Hepatocyte (in vitro differentiated cells): ENCODE measurements at regions not wholly inside any gene's neighbourhood (a gene's known extent, or its start where the extent isn't known, plus 50 kb on each side); places are given as distances from the start of the nearest gene placed in this dataset.

Experiments
- DNase-seq: peaks from one replicate; pipeline ENCODE4 v3.0.0-alpha.2; 2016; ENCODE audit warnings: low spot score
- H2AFZ ChIP-seq: fragments of 200-600 bp; sonication (generic); 2 replicates; pipeline ENCODE4 v1.6.0; 2016; ENCODE audit warnings: antibody characterized with exemption, mild to moderate bottlenecking
- H3K27ac ChIP-seq: fragments of 200-600 bp; sonication (generic); 2 replicates; pipeline ENCODE4 v1.5.1; 2016; ENCODE audit warnings: mild to moderate bottlenecking
- H3K27me3 ChIP-seq: fragments of 200-600 bp; sonication (generic); 2 replicates; pipeline ENCODE4 v1.6.1; 2016
- H3K36me3 ChIP-seq: fragments of 200-600 bp; sonication (generic); replicated peaks from 2 replicates; pipeline ENCODE4 v1.5.1; 2016; ENCODE audit warnings: low read depth; ENCODE audit not compliant: insufficient read depth
- H3K4me1 ChIP-seq: fragments of 200-600 bp; sonication (generic); 2 replicates; pipeline ENCODE4 v1.5.1; 2016; ENCODE audit warnings: mild to moderate bottlenecking, moderate library complexity; ENCODE audit not compliant: insufficient read depth
- H3K4me2 ChIP-seq: fragments of 200-600 bp; sonication (generic); 2 replicates; pipeline ENCODE4 v1.6.0; 2016
- H3K4me3 ChIP-seq: fragments of 200-600 bp; sonication (generic); 2 replicates; pipeline ENCODE4 v1.5.1; 2016; ENCODE audit warnings: mild to moderate bottlenecking
- H3K79me2 ChIP-seq: fragments of 200-600 bp; sonication (generic); 2 replicates; pipeline ENCODE4 v1.6.0; 2017; ENCODE audit warnings: mild to moderate bottlenecking
- H3K9me2 ChIP-seq: fragments of 200-600 bp; sonication (generic); replicated peaks from 2 replicates; pipeline ENCODE4 v1.6.0; 2017; ENCODE audit warnings: mild to moderate bottlenecking; ENCODE audit not compliant: insufficient read depth
- H3K9me3 ChIP-seq: fragments of 200-600 bp; sonication (generic); 2 replicates; pipeline ENCODE4 v1.5.1; 2016; ENCODE audit warnings: low read depth, mild to moderate bottlenecking
- H4K20me1 ChIP-seq: fragments of 200-600 bp; sonication (generic); 2 replicates; pipeline ENCODE4 v1.6.0; 2016; ENCODE audit warnings: mild to moderate bottlenecking; ENCODE audit not compliant: insufficient read depth, poor library complexity, severe bottlenecking
- EZH2 ChIP-seq: fragments of 200-600 bp; sonication (generic); IDR thresholded peaks from 2 replicates; pipeline ENCODE4 v1.6.1; 2016; ENCODE audit warnings: antibody characterized with exemption, mild to moderate bottlenecking, borderline replicate concordance
- EZH2phosphoT487 ChIP-seq: fragments of 200-600 bp; sonication (generic); IDR thresholded peaks from one replicate; pipeline ENCODE4 v1.6.1; 2018; ENCODE audit warnings: antibody characterized with exemption, mild to moderate bottlenecking, low read depth, moderate library complexity; ENCODE audit not compliant: unreplicated experiment, severe bottlenecking
- WGBS: methylation state at CpG from one replicate; pipeline ENCODE4 v1.1.6; 2016; ENCODE audit warnings: low lambda C conversion rate; ENCODE audit errors: missing lambda C conversion rate; 5-methylcytosine and 5-hydroxymethylcytosine counted together
- TF ChIP-seq, protein P1 (sequence below): fragments of 200-600 bp; sonication (generic); IDR thresholded peaks from 2 replicates; pipeline ENCODE4 v1.5.1; 2016; ENCODE audit warnings: antibody characterized with exemption, mild to moderate bottlenecking; ENCODE audit not compliant: poor library complexity

DNA sequence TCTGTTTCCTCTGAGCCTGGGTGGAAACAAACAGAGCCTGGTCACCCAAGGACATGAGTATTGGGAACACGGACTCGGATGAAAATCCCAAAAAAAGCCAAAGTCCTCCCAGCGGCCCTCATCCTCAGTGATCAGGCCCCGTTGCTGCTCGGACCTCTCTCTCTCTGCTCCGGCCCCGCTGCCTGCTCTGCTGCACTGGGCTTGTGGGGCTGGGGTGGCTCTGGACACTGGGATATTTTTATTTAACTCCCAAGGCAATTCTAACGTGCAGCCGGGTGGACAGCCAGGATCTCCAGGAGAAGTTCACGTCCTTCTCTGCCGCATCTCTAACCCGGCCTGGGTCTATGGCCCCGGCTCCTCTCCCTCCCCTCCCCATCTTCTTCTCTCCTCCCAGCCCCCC lies 280.9 kb upstream of the TNRC6C start:
- no peaks in the 10 kb centered on the region for H3K27me3 ChIP-seq
- peaks cover 13% of the 10 kb centered on the region for H3K4me1 ChIP-seq
- no peak overlapping the region for H3K4me3 ChIP-seq
- WGBS: 80% methylated on average over 10 of the region's 13 CpGs
- no peaks in the 10 kb centered on the region for H3K9me2 ChIP-seq
- no peak for DNase-seq
- TF ChIP-seq, protein P1, sequence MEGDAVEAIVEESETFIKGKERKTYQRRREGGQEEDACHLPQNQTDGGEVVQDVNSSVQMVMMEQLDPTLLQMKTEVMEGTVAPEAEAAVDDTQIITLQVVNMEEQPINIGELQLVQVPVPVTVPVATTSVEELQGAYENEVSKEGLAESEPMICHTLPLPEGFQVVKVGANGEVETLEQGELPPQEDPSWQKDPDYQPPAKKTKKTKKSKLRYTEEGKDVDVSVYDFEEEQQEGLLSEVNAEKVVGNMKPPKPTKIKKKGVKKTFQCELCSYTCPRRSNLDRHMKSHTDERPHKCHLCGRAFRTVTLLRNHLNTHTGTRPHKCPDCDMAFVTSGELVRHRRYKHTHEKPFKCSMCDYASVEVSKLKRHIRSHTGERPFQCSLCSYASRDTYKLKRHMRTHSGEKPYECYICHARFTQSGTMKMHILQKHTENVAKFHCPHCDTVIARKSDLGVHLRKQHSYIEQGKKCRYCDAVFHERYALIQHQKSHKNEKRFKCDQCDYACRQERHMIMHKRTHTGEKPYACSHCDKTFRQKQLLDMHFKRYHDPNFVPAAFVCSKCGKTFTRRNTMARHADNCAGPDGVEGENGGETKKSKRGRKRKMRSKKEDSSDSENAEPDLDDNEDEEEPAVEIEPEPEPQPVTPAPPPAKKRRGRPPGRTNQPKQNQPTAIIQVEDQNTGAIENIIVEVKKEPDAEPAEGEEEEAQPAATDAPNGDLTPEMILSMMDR: no peak
- no peak for TF ChIP-seq EZH2phosphoT487
- no peak for TF ChIP-seq EZH2
- H3K9me3 ChIP-seq: no peaks in the 10 kb centered on the region
- no peak overlapping the region for H2AFZ ChIP-seq
- no peaks in the 10 kb centered on the region for H3K36me3 ChIP-seq
- no peak overlapping the region for H3K4me2 ChIP-seq
- H3K27ac ChIP-seq: no peak overlapping the region
- no peaks in the 10 kb centered on the region for H4K20me1 ChIP-seq
- H3K79me2 ChIP-seq: no peaks in the 10 kb centered on the region

DNA sequence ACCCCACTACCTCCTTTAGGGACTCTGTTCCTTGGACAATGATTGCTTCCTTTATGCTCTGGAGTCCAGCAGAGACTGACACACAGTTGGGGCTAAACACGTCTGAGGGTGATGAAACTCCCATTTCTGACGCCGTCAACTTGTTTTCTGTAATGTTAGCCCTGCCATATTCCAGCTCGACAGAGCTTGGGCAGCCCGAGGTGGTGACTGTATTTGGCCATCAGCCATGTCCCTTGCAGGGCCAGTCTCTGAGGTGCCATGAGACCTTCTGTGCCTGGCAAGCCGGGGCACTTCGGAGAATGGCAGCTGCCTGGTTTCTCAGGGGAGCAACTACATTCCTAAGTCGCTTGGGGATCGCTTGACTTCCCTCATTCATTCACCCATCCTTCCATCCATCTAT lies 278.9 kb upstream of the TNRC6C start:
- no peak overlapping the region for H3K4me3 ChIP-seq
- no peaks in the 10 kb centered on the region for H3K9me2 ChIP-seq
- H3K27ac ChIP-seq: no peak overlapping the region
- H2AFZ ChIP-seq: no peak overlapping the region
- DNase-seq: no peak
- H3K4me2 ChIP-seq: no peak overlapping the region
- no peak for TF ChIP-seq EZH2phosphoT487
- no peak for TF ChIP-seq EZH2
- TF ChIP-seq, protein P1: no peak
- H4K20me1 ChIP-seq: no peaks in the 10 kb centered on the region
- H3K79me2 ChIP-seq: no peaks in the 10 kb centered on the region
- no peaks in the 10 kb centered on the region for H3K27me3 ChIP-seq
- H3K4me1 ChIP-seq: peaks cover 13% of the 10 kb centered on the region
- H3K36me3 ChIP-seq: no peaks in the 10 kb centered on the region
- WGBS: 90% methylated on average over 9 of the region's 9 CpGs
- no peaks in the 10 kb centered on the region for H3K9me3 ChIP-seq

DNA sequence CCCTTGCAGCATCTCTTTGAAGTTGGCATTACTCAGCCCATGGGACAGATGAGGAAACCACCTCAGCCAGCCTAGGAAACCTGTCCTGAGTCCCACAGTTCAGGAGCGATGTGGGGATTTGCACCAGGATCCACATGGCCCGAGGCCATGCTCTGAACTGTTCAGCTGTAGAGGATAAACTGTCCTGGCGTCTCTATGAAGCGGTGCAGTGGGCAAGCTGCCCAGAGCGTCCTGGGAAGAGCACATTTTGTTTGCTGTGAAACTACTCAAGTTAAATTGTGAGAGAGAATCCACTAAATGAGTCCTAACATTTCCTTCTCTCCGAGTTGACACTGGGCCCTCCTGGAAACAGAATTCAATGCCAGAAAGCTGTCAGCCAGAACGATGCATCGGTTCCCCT lies 276.6 kb upstream of the TNRC6C start:
- peaks cover 8% of the 10 kb centered on the region for H3K4me1 ChIP-seq
- no peak overlapping the region for H3K4me2 ChIP-seq
- H3K27ac ChIP-seq: peak overlapping the region; percentile 27
- H3K79me2 ChIP-seq: no peaks in the 10 kb centered on the region
- H3K9me3 ChIP-seq: no peaks in the 10 kb centered on the region
- H3K27me3 ChIP-seq: no peaks in the 10 kb centered on the region
- peak; percentile 80 for DNase-seq
- no peak overlapping the region for H3K4me3 ChIP-seq
- 42% methylated on average over 8 of the region's 8 CpGs for WGBS
- no peaks in the 10 kb centered on the region for H4K20me1 ChIP-seq
- H3K36me3 ChIP-seq: no peaks in the 10 kb centered on the region
- TF ChIP-seq, protein P1: no peak
- TF ChIP-seq EZH2phosphoT487 (no peak), EZH2 (no peak)
- no peaks in the 10 kb centered on the region for H3K9me2 ChIP-seq
- no peak overlapping the region for H2AFZ ChIP-seq
